ENCODE measurements at regions not wholly inside any gene's neighbourhood (a gene's known extent, or its start where the extent isn't known, plus 50 kb on each side); places are given as distances from the start of the nearest gene placed in this dataset.
"Not testable (repeated sequence)": the region's sequence is repeated elsewhere in the genome, so short reads cannot be mapped to it uniquely, and the experiment has no call there.

GRCh38 chr12:131311279-131311722 lies 357.6 kb downstream of the ADGRD1 start:
- not testable (repeated sequence) for TF ChIP-seq POLR2AphosphoS5, CTCF, POLR2A (IDR thresholded peaks at IDR 0.05)
